ENCODE measurements at regions not wholly inside any gene's neighbourhood (a gene's known extent, or its start where the extent isn't known, plus 50 kb on each side); places are given as distances from the start of the nearest gene placed in this dataset.

GRCh38 chr2:217694291-217694690, 308.5 kb downstream of the TNS1 start:
- TF ChIP-seq CTCF (IDR thresholded peaks at IDR 0.05; ENCODE audit: insufficient read depth, low read depth, low read length) (no peak), EZH2 (IDR thresholded peaks at IDR 0.05; ENCODE audit: insufficient read depth, low read length) (no peak)
